VCaP (cell line): ENCODE measurements at regions not wholly inside any gene's neighbourhood (a gene's known extent, or its start where the extent isn't known, plus 50 kb on each side); places are given as distances from the start of the nearest gene placed in this dataset.

Experiments used
- H3K27ac ChIP-seq: fragments of 450-650 bp; 2 replicates; pipeline ENCODE4 v1.5.1; 2017
- CTCF ChIP-seq: fragments of 450-650 bp; conservative IDR thresholded peaks from 2 replicates; pipeline ENCODE4 v1.5.1; 2017; ENCODE audit warnings: mild to moderate bottlenecking, moderate library complexity

DNA sequence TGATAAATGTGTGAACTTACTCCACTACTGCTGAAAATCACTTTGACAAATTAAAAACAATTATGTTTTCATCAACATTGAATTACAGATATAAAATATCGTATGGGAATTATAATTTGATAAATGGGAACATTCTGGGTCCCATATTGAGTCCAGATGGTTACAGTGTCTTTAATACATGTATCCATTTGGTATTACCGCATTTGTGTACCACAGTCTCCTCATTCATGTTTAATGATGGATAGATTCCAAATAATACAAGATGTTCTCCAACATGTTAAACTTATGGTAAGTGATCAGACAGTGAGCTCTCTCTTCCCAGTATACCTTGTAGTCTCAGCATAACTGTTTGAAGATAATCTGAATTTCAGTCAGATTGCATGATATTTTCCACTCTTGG is 1706.8 kb upstream of the PCDH7 start:
- H3K27ac ChIP-seq, result no peak overlapping the region
- no peak for TF ChIP-seq CTCF

DNA sequence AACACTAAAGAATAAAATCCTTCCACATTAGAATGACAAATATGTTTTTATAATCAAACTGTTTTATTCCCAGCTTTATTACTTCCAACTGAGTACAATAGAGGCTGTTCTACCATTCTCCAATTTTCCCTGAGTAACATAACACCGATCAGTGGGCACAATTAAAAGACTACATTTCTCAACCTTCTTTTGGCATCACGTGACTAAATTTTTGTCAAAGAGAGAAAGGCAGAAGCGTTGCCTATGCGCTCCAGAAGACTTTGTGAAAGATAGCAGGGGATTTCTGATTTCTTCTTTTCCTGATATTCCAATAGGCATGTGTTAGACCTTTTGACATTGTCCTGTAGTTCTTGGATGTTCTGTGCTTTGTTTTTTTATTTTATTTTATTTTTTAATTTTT is 1705.6 kb upstream of the PCDH7 start:
- TF ChIP-seq CTCF, result no peak
- H3K27ac ChIP-seq, result no peak overlapping the region

- H3K27ac ChIP-seq, result no peak overlapping the region
- TF ChIP-seq CTCF, result no peak
These were observed 1686.5 kb upstream of the PCDH7 start for GRCh38 chr4:29033703-29034102.

- no peak for TF ChIP-seq CTCF
- H3K27ac ChIP-seq, result no peak overlapping the region
These were observed 1682.7 kb upstream of the PCDH7 start for GRCh38 chr4:29037501-29037900.

GRCh38 chr4:29043411-29043810 is 1676.8 kb upstream of the PCDH7 start:
- TF ChIP-seq CTCF, result no peak
- no peak overlapping the region for H3K27ac ChIP-seq

DNA sequence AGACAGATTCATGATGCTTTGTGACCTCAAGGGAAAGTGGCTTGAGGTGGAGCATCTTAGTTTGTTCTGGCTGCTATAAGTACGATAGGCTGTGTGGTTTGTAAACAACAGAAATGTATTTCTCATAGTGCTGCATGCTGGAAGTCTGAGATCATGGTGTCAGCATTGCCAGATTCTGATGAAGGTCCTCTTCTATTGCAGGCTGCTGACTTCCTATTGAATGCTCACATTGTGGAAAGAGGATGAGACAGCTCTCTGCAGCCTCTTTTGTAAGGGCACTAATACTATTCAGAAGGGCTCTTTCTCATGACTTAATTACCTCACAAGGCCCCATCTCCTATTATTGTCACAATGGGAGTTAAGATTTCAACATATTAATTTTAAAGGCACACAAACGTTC is 1674.0 kb upstream of the PCDH7 start:
- no peak for TF ChIP-seq CTCF
- no peak overlapping the region for H3K27ac ChIP-seq

- no peak overlapping the region for H3K27ac ChIP-seq
- no peak for TF ChIP-seq CTCF
These were observed 1673.4 kb upstream of the PCDH7 start for GRCh38 chr4:29046781-29047180.
